SK-N-SH (cell line): ENCODE measurements at regions not wholly inside any gene's neighbourhood (a gene's known extent, or its start where the extent isn't known, plus 50 kb on each side); places are given as distances from the start of the nearest gene placed in this dataset.

ENCODE experiments used
- CTCF ChIA-PET: fragments of 300-600, 350-600 bp; formaldehyde crosslinking; extraction: SDS; loops from one replicate; lab custom pipeline; 2021; lab: Yijun Ruan, JAX
- POLR2A ChIA-PET: fragments of 350-600 bp; sonication (Branson Sonifier 250); formaldehyde crosslinking; extraction: SDS; loops from one replicate; lab custom pipeline; 2020; ENCODE audit warnings: antibody characterized with exemption, inconsistent platforms; lab: Yijun Ruan, JAX
- DNase-seq: peaks from one replicate; pipeline ENCODE4 v3.0.0; 2012
- H2AFZ ChIP-seq: fragments of 200-600 bp; sonication (generic); 2 replicates; pipeline ENCODE4 v1.8.1; 2016; ENCODE audit warnings: antibody characterized with exemption, mild to moderate bottlenecking, low read depth
- H3F3A ChIP-seq: fragments of 200-600 bp; sonication (generic); replicated peaks from 2 replicates; pipeline ENCODE3; 2016; ENCODE audit warnings: antibody characterized with exemption, mild to moderate bottlenecking; ENCODE audit not compliant: insufficient read depth
- H3K27ac ChIP-seq, 2 experiments: fragments of 200-500 bp in 1 of 2; fragments of 200-600 bp in 1 of 2; sonication (Bioruptor generic) in 1 of 2; sonication (generic), shearing (Covaris generic) in 1 of 2; 2 replicates each; pipeline versions ENCODE4 v1.5.1 to v1.6.1; 2014 to 2016; ENCODE audit warnings: low read depth in 2 of 2, inconsistent platforms in 1 of 2, low read length in 1 of 2, mild to moderate bottlenecking in 1 of 2, mixed read lengths in 1 of 2
- H3K27me3 ChIP-seq: fragments of 200-600 bp; sonication (generic), shearing (Covaris generic); 2 replicates; pipeline ENCODE4 v1.6.1; 2016; ENCODE audit warnings: mixed run types; ENCODE audit not compliant: insufficient read depth
- H3K36me3 ChIP-seq, 2 experiments: fragments of 200-500 bp in 1 of 2; fragments of 200-600 bp in 1 of 2; sonication (Bioruptor generic) in 1 of 2; sonication (generic) in 1 of 2; replicated peaks in 1 of 2; 2 replicates each; pipeline versions ENCODE3 to v1.5.1; 2014 to 2016; ENCODE audit warnings: low read length in 1 of 2, mild to moderate bottlenecking in 1 of 2; ENCODE audit not compliant: insufficient read depth in 2 of 2, control insufficient read depth in 1 of 2
- H3K4me1 ChIP-seq, 2 experiments: fragments of 200-500 bp in 1 of 2; fragments of 200-600 bp in 1 of 2; sonication (Bioruptor generic) in 1 of 2; sonication (generic), shearing (Covaris generic) in 1 of 2; 2 replicates each; pipeline versions ENCODE4 v1.5.1 to v1.6.1; 2014 to 2016; ENCODE audit warnings: low read depth in 1 of 2, low read length in 1 of 2, mixed run types in 1 of 2; ENCODE audit not compliant: insufficient read depth in 2 of 2, control insufficient read depth in 1 of 2
- H3K4me2 ChIP-seq: fragments of 200-600 bp; sonication (generic), shearing (Covaris generic); 2 replicates; pipeline ENCODE4 v1.6.1; 2017; ENCODE audit warnings: mixed run types
- H3K4me3 ChIP-seq, 2 experiments: fragments of 200-500 bp in 1 of 2; fragments of 200-600 bp in 1 of 2; sonication (Bioruptor generic) in 1 of 2; sonication (generic), shearing (Covaris generic) in 1 of 2; 2 replicates each; pipeline versions ENCODE4 v1.5.1 to v1.8.1; 2014 to 2016; ENCODE audit warnings: low read depth in 2 of 2, inconsistent platforms in 1 of 2, low read length in 1 of 2, mild to moderate bottlenecking in 1 of 2, mixed read lengths in 1 of 2, moderate library complexity in 1 of 2
- H3K79me2 ChIP-seq: fragments of 200-600 bp; sonication (generic); 2 replicates; pipeline ENCODE4 v1.8.1; 2017; ENCODE audit warnings: mild to moderate bottlenecking; ENCODE audit not compliant: insufficient read depth
- H3K9ac ChIP-seq: fragments of 200-600 bp; sonication (generic); 2 replicates; pipeline ENCODE4 v1.6.1; 2017; ENCODE audit warnings: mixed run types
- H3K9me2 ChIP-seq: fragments of 200-600 bp; sonication (generic); 2 replicates; pipeline ENCODE4 v1.6.1; 2017; ENCODE audit warnings: mixed run types
- H3K9me3 ChIP-seq: fragments of 200-600 bp; sonication (generic); 2 replicates; pipeline ENCODE4 v1.6.1; 2017; ENCODE audit warnings: mixed run types, mild to moderate bottlenecking, moderate library complexity
- H4K20me1 ChIP-seq: fragments of 200-600 bp; sonication (generic); 2 replicates; pipeline ENCODE4 v1.6.1; 2017; ENCODE audit warnings: mild to moderate bottlenecking, mixed run types; ENCODE audit not compliant: insufficient read depth
- ELF1 ChIP-seq: IDR thresholded peaks from 2 replicates; pipeline ENCODE4 v1.4.0; 2012
- FOXM1 ChIP-seq: IDR thresholded peaks from 2 replicates; pipeline ENCODE4 v1.4.0; 2012; ENCODE audit warnings: low read depth, mild to moderate bottlenecking
- IRF3 ChIP-seq: fragments of 150-350 bp; IDR thresholded peaks from 2 replicates; pipeline ENCODE4 v1.6.1; 2016; ENCODE audit warnings: mild to moderate bottlenecking, low read depth, low read length
- MEF2A ChIP-seq: IDR thresholded peaks from 2 replicates; pipeline ENCODE4 v1.4.0; 2012; ENCODE audit warnings: low read depth, borderline replicate concordance
- MXI1 ChIP-seq: IDR thresholded peaks from 2 replicates; pipeline ENCODE4 v1.6.1; 2012; ENCODE audit warnings: mild to moderate bottlenecking, low read depth, low read length, improper control_type of control experiment
- NRF1 ChIP-seq: IDR thresholded peaks from 2 replicates; pipeline ENCODE4 v1.6.1; 2012; ENCODE audit warnings: low read depth, mild to moderate bottlenecking, low read length
- POLR2AphosphoS5 ChIP-seq: IDR thresholded peaks from 2 replicates; pipeline ENCODE4 v1.6.1; 2012; ENCODE audit warnings: low read depth, low read length
- RCOR1 ChIP-seq: fragments of 150-350 bp; IDR thresholded peaks from 2 replicates; pipeline ENCODE4 v1.6.1; 2017; ENCODE audit warnings: antibody characterized with exemption, low read length
- REST ChIP-seq: IDR thresholded peaks from 2 replicates; pipeline ENCODE4 v1.6.1; 2012; ENCODE audit warnings: mild to moderate bottlenecking, low read depth, low read length, moderate library complexity
- TAF1 ChIP-seq: IDR thresholded peaks from 2 replicates; pipeline ENCODE4 v1.6.1; 2012; ENCODE audit warnings: low read depth, mild to moderate bottlenecking, low read length, moderate library complexity, borderline replicate concordance
- TCF12 ChIP-seq: IDR thresholded peaks from 2 replicates; pipeline ENCODE4 v1.4.0; 2012
- TEAD4 ChIP-seq: IDR thresholded peaks from 2 replicates; pipeline ENCODE4 v1.4.0; 2012; ENCODE audit warnings: mild to moderate bottlenecking, borderline replicate concordance; ENCODE audit not compliant: insufficient read depth
- USF1 ChIP-seq: IDR thresholded peaks from 2 replicates; pipeline ENCODE4 v1.4.0; 2012; ENCODE audit warnings: low read depth, borderline replicate concordance
- USF2 ChIP-seq: fragments of 150-350 bp; IDR thresholded peaks from 2 replicates; pipeline ENCODE4 v1.6.1; 2017; ENCODE audit warnings: antibody characterized with exemption, low read length, low read depth, borderline replicate concordance
- WGBS: methylation state at CpG from one replicate; pipeline ENCODE4 v1.1.6; 2017; ENCODE audit warnings: low lambda C conversion rate; 5-methylcytosine and 5-hydroxymethylcytosine counted together

- TF ChIP-seq REST (no peak), USF2 (no peak), TEAD4 (no peak), FOXM1 (no peak), USF1 (no peak), ELF1 (no peak), RCOR1 (no peak), TAF1 (no peak), IRF3 (no peak)
These were observed 116.2 kb upstream of the USP24 start (continued) for GRCh38 chr1:55331351-55331750.

- 80% methylated on average over 4 of the region's 4 CpGs for WGBS
- Histone ChIP-seq H3K9me2 (no peaks in the 10 kb centered on the region), H3K4me1 (no peaks in the 10 kb centered on the region), H2AFZ (no peak overlapping the region), H3K4me3 (no peak overlapping the region), H3F3A (no peaks in the 10 kb centered on the region), H3K27ac (no peak overlapping the region), H4K20me1 (no peaks in the 10 kb centered on the region), H3K79me2 (no peaks in the 10 kb centered on the region), H3K36me3 (no peaks in the 10 kb centered on the region), H3K9ac (no peak overlapping the region), H3K27me3 (no peaks in the 10 kb centered on the region), H3K4me2 (no peak overlapping the region), H3K9me3 (no peaks in the 10 kb centered on the region)
- ChIA-PET POLR2A (no interaction called here), CTCF (interaction anchor here (1.0 kb wide), 1 partner anchor 8 kb away, joined by 5 read pairs; no protein-coding TSS in a partner anchor)
- TF ChIP-seq MEF2A (no peak), USF1 (no peak), IRF3 (no peak), POLR2AphosphoS5 (no peak), MXI1 (no peak), REST (no peak), TCF12 (no peak), NRF1 (no peak)
- no peak for DNase-seq
These were observed 114.8 kb upstream of the USP24 start for GRCh38 chr1:55329808-55330432.
